ENCODE measurements at regions not wholly inside any gene's neighbourhood (a gene's known extent, or its start where the extent isn't known, plus 50 kb on each side); places are given as distances from the start of the nearest gene placed in this dataset.

GRCh38 chr2:15092691-15093090 is 460.2 kb downstream of the LRATD1 start:
- TF ChIP-seq CTCF (IDR thresholded peaks at IDR 0.05; ENCODE audit: borderline replicate concordance, extremely low read depth, low read length, poor library complexity, severe bottlenecking) = no peak
- no peak for TF ChIP-seq EZH2 (IDR thresholded peaks at IDR 0.05; ENCODE audit: borderline replicate concordance, low read depth, low read length, severe bottlenecking)

DNA sequence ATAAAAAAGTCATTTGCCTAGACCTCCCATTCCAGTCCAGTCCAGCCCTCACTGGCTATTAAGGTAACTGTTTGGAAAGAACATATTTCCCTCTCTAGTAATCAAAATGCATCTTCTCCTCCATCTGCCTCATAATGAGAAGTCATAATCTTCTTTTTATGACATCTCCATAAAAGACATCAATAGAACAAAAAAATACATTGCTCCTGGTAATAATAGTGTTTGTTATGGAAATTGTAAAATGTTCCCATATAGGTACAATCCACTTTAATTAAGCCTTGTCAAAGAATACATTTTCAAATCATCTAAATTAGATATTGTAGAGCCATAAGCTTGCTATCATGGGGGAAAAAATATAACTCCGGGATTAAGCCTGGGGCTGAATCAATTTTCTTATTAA is 461.6 kb downstream of the LRATD1 start:
- no peak overlapping the region for H3K4me3 ChIP-seq (ENCODE audit: low read depth in 1 of 2, low read length in 2 of 2)
- H3K9ac ChIP-seq (ENCODE audit: low read depth, low read length) = no peak overlapping the region
- no peak overlapping the region for H3K4me2 ChIP-seq (ENCODE audit: insufficient read depth, low read length)
- DNase-seq = no peak
- no peaks in the 10 kb centered on the region for H3K4me1 ChIP-seq (ENCODE audit: insufficient read depth, low read length)
- no peak overlapping the region for H3K27ac ChIP-seq (ENCODE audit: low read length)
- TF ChIP-seq CTCF (IDR thresholded peaks at IDR 0.05; ENCODE audit: borderline replicate concordance, extremely low read depth, low read length, poor library complexity, severe bottlenecking) = no peak
- TF ChIP-seq EZH2 (IDR thresholded peaks at IDR 0.05; ENCODE audit: borderline replicate concordance, low read depth, low read length, severe bottlenecking) = no peak
- H3K79me2 ChIP-seq (ENCODE audit: insufficient read depth, low read length) = no peaks in the 10 kb centered on the region
- no peak overlapping the region for H2AFZ ChIP-seq (ENCODE audit: low read depth, low read length)
- no peaks in the 10 kb centered on the region for H4K20me1 ChIP-seq (ENCODE audit: insufficient read depth, low read length)
- no peak for ATAC-seq (ENCODE audit: insufficient read depth, low read depth)
- H3K9me3 ChIP-seq (ENCODE audit: insufficient read depth, low read length, severe bottlenecking) = no peaks in the 10 kb centered on the region
- H3K36me3 ChIP-seq (ENCODE audit: insufficient read depth, low read length) = no peaks in the 10 kb centered on the region
- no peaks in the 10 kb centered on the region for H3K27me3 ChIP-seq (ENCODE audit: insufficient read depth, low read length, poor library complexity)

More at GRCh38 chr2:15092691-15093090, 460.2 kb downstream of the LRATD1 start:
- H3K27me3 ChIP-seq (ENCODE audit: insufficient read depth, low read length, poor library complexity) = no peaks in the 10 kb centered on the region
- no peaks in the 10 kb centered on the region for H3K36me3 ChIP-seq (ENCODE audit: insufficient read depth, low read length)
- DNase-seq (no peak), ATAC-seq (ENCODE audit: insufficient read depth, low read depth) (no peak)
- no peaks in the 10 kb centered on the region for H3K9me3 ChIP-seq (ENCODE audit: insufficient read depth, low read length, severe bottlenecking)
- no peak overlapping the region for H3K4me3 ChIP-seq (ENCODE audit: low read depth in 1 of 2, low read length in 2 of 2)
- H3K27ac ChIP-seq (ENCODE audit: low read length) = no peak overlapping the region
- no peaks in the 10 kb centered on the region for H3K4me1 ChIP-seq (ENCODE audit: insufficient read depth, low read length)
- no peaks in the 10 kb centered on the region for H4K20me1 ChIP-seq (ENCODE audit: insufficient read depth, low read length)
- no peaks in the 10 kb centered on the region for H3K79me2 ChIP-seq (ENCODE audit: insufficient read depth, low read length)
- no peak overlapping the region for H3K9ac ChIP-seq (ENCODE audit: low read depth, low read length)
- H2AFZ ChIP-seq (ENCODE audit: low read depth, low read length) = no peak overlapping the region
- no peak overlapping the region for H3K4me2 ChIP-seq (ENCODE audit: insufficient read depth, low read length)

- Histone ChIP-seq H3K9me3 (ENCODE audit: insufficient read depth, low read length, severe bottlenecking) (no peaks in the 10 kb centered on the region), H3K9ac (ENCODE audit: low read depth, low read length) (no peak overlapping the region), H3K27ac (ENCODE audit: low read length) (no peak overlapping the region), H3K4me1 (ENCODE audit: insufficient read depth, low read length) (no peaks in the 10 kb centered on the region), H3K27me3 (ENCODE audit: insufficient read depth, low read length, poor library complexity) (no peaks in the 10 kb centered on the region), H3K4me3 (ENCODE audit: low read depth in 1 of 2, low read length in 2 of 2) (no peak overlapping the region), H3K79me2 (ENCODE audit: insufficient read depth, low read length) (no peaks in the 10 kb centered on the region), H3K4me2 (ENCODE audit: insufficient read depth, low read length) (no peak overlapping the region), H4K20me1 (ENCODE audit: insufficient read depth, low read length) (no peaks in the 10 kb centered on the region), H3K36me3 (ENCODE audit: insufficient read depth, low read length) (no peaks in the 10 kb centered on the region), H2AFZ (ENCODE audit: low read depth, low read length) (no peak overlapping the region)
- ATAC-seq (ENCODE audit: insufficient read depth, low read depth) (no peak), DNase-seq (no peak)
- no peak for TF ChIP-seq CTCF (IDR thresholded peaks at IDR 0.05; ENCODE audit: borderline replicate concordance, extremely low read depth, low read length, poor library complexity, severe bottlenecking)
- no peak for TF ChIP-seq EZH2 (IDR thresholded peaks at IDR 0.05; ENCODE audit: borderline replicate concordance, low read depth, low read length, severe bottlenecking)
Measured at GRCh38 chr2:15096873-15097272, 464.3 kb downstream of the NBAS start.

GRCh38 chr2:15107137-15107536 is 454.0 kb downstream of the NBAS start:
- DNase-seq (no peak), ATAC-seq (ENCODE audit: insufficient read depth, low read depth) (no peak)
- Histone ChIP-seq H4K20me1 (ENCODE audit: insufficient read depth, low read length) (no peaks in the 10 kb centered on the region), H3K4me2 (ENCODE audit: insufficient read depth, low read length) (no peak overlapping the region), H2AFZ (ENCODE audit: low read depth, low read length) (no peak overlapping the region), H3K36me3 (ENCODE audit: insufficient read depth, low read length) (no peaks in the 10 kb centered on the region), H3K27ac (ENCODE audit: low read length) (no peak overlapping the region), H3K9me3 (ENCODE audit: insufficient read depth, low read length, severe bottlenecking) (peaks cover 7% of the 10 kb centered on the region), H3K4me3 (ENCODE audit: low read depth in 1 of 2, low read length in 2 of 2) (no peak overlapping the region), H3K27me3 (ENCODE audit: insufficient read depth, low read length, poor library complexity) (no peaks in the 10 kb centered on the region), H3K4me1 (ENCODE audit: insufficient read depth, low read length) (no peaks in the 10 kb centered on the region), H3K79me2 (ENCODE audit: insufficient read depth, low read length) (no peaks in the 10 kb centered on the region), H3K9ac (ENCODE audit: low read depth, low read length) (no peak overlapping the region)
- TF ChIP-seq EZH2 (IDR thresholded peaks at IDR 0.05; ENCODE audit: borderline replicate concordance, low read depth, low read length, severe bottlenecking) (no peak), CTCF (IDR thresholded peaks at IDR 0.05; ENCODE audit: borderline replicate concordance, extremely low read depth, low read length, poor library complexity, severe bottlenecking) (no peak)
